C4-2B (cell line): ENCODE measurements at regions not wholly inside any gene's neighbourhood (a gene's known extent, or its start where the extent isn't known, plus 50 kb on each side); places are given as distances from the start of the nearest gene placed in this dataset.

Experiments
- CTCF ChIP-seq: fragments of 450-650 bp; conservative IDR thresholded peaks from 2 replicates; pipeline ENCODE4 v1.5.1; 2017; ENCODE audit warnings: mild to moderate bottlenecking
- ZFX ChIP-seq: fragments of 450-650 bp; IDR thresholded peaks from 2 replicates; pipeline ENCODE4 v1.6.1; 2017

- TF ChIP-seq CTCF (no peak), ZFX (no peak)
Measured at GRCh38 chr1:209218981-209219380, 364.5 kb upstream of the CAMK1G start.
